Astrocyte (in vitro differentiated cells and primary cell): ENCODE measurements at regions not wholly inside any gene's neighbourhood (a gene's known extent, or its start where the extent isn't known, plus 50 kb on each side); places are given as distances from the start of the nearest gene placed in this dataset.

Experiments
- DNase-seq: peaks from one replicate; pipeline ENCODE4 v3.0.0-alpha.2; 2010; ENCODE audit warnings: low read depth
- FAIRE-seq: peaks from 2 replicates; lab custom pipeline; 2011; peaks lifted over from hg19 to GRCh38; lab: Jason Lieb, UNC
- H2AFZ ChIP-seq: 2 replicates; pipeline ENCODE4 v1.6.0; 2012; ENCODE audit warnings: low read depth, low read length, inconsistent platforms
- H3K27ac ChIP-seq: 2 replicates; pipeline ENCODE4 v1.5.1; 2011; ENCODE audit warnings: low read depth, low read length, inconsistent platforms
- H3K27me3 ChIP-seq: 2 replicates; pipeline ENCODE4 v1.6.0; 2011; ENCODE audit warnings: low read length, inconsistent platforms; ENCODE audit not compliant: insufficient read depth
- H3K36me3 ChIP-seq: 2 replicates; pipeline ENCODE4 v1.5.1; 2011; ENCODE audit warnings: low read length, inconsistent platforms; ENCODE audit not compliant: insufficient read depth
- H3K4me1 ChIP-seq: 2 replicates; pipeline ENCODE4 v1.5.1; 2011; ENCODE audit warnings: low read length, inconsistent platforms; ENCODE audit not compliant: insufficient read depth
- H3K4me2 ChIP-seq: 2 replicates; pipeline ENCODE4 v1.6.0; 2012; ENCODE audit warnings: low read length, inconsistent platforms
- H3K4me3 ChIP-seq: 2 replicates; pipeline ENCODE4 v1.5.1; 2011; ENCODE audit warnings: low read depth, mild to moderate bottlenecking, low read length, inconsistent platforms; ENCODE audit not compliant: insufficient read depth
- H3K79me2 ChIP-seq: 2 replicates; pipeline ENCODE4 v1.6.0; 2012; ENCODE audit warnings: mild to moderate bottlenecking, low read length, inconsistent platforms; ENCODE audit not compliant: insufficient read depth
- H3K9ac ChIP-seq: 2 replicates; pipeline ENCODE4 v1.6.0; 2012; ENCODE audit warnings: mild to moderate bottlenecking, low read length, inconsistent platforms
- H3K9me3 ChIP-seq: 2 replicates; pipeline ENCODE4 v1.5.1; 2012; ENCODE audit warnings: low read depth, mild to moderate bottlenecking, low read length, inconsistent platforms; ENCODE audit not compliant: insufficient read depth
- H4K20me1 ChIP-seq: 2 replicates; pipeline ENCODE4 v1.6.0; 2012; ENCODE audit warnings: low read length, inconsistent platforms; ENCODE audit not compliant: insufficient read depth
- H3K27ac Mint-ChIP-seq: one replicate; pipeline ENCODE4 v1.8.0; 2021; ENCODE audit warnings: mild to moderate bottlenecking, mixed read lengths; ENCODE audit not compliant: unreplicated experiment
- H3K27me3 Mint-ChIP-seq: one replicate; pipeline ENCODE4 v1.8.0; 2021; ENCODE audit warnings: low read depth, mixed read lengths; ENCODE audit not compliant: unreplicated experiment
- H3K36me3 Mint-ChIP-seq: one replicate; pipeline ENCODE4 v1.8.0; 2021; ENCODE audit warnings: low read depth, mixed read lengths; ENCODE audit not compliant: unreplicated experiment
- H3K4me1 Mint-ChIP-seq: one replicate; pipeline ENCODE4 v1.8.0; 2021; ENCODE audit warnings: low read depth, mixed read lengths; ENCODE audit not compliant: unreplicated experiment
- H3K4me3 Mint-ChIP-seq: one replicate; pipeline ENCODE4 v1.8.0; 2021; ENCODE audit warnings: mild to moderate bottlenecking, moderate library complexity, mixed read lengths; ENCODE audit not compliant: unreplicated experiment
- H3K9me3 Mint-ChIP-seq: one replicate; pipeline ENCODE4 v1.8.0; 2021; ENCODE audit warnings: mild to moderate bottlenecking, mixed read lengths; ENCODE audit not compliant: unreplicated experiment
- EZH2 ChIP-seq: IDR thresholded peaks from 2 replicates; pipeline ENCODE4 v1.6.1; 2012; ENCODE audit warnings: mild to moderate bottlenecking, low read length, inconsistent platforms; ENCODE audit not compliant: insufficient read depth
- TF ChIP-seq, protein P1 (sequence below): IDR thresholded peaks from 2 replicates; pipeline ENCODE4 v1.5.1; 2011; ENCODE audit warnings: low read depth, mild to moderate bottlenecking, inconsistent platforms, low read length, moderate library complexity; ENCODE audit not compliant: insufficient read depth

DNA sequence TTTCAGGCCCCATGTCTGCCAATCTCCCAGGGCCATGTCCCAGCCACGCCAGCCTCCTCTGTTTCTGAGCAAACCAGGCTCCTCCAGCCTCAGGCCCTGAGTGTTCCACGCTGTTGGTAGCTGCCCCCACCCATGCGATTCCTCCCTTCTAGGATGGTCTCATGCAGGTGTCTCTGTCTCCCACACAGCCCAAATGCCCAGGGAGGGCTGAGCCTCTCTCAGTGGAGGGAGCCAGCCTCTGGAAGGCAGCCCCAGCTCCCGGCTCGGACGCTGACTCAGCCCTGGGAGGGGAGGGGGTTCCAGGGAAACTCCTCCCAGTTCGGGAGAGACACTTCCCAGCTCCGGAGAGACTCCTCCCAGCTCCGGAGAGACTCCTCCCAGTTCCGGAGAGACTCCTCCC is 122.9 kb upstream of the AFDN start:
- Mint-ChIP-seq H3K27me3 (peaks cover 23% of the 10 kb centered on the region), H3K27ac (no peak overlapping the region), H3K36me3 (peaks cover under 1% of the 10 kb centered on the region), H3K4me3 (no peak overlapping the region), H3K4me1 (peaks cover 12% of the 10 kb centered on the region), H3K9me3 (no peaks in the 10 kb centered on the region)
- Histone ChIP-seq H3K27me3 (peaks cover 3% of the 10 kb centered on the region), H3K4me2 (no peak overlapping the region), H3K79me2 (no peaks in the 10 kb centered on the region), H3K9me3 (no peaks in the 10 kb centered on the region), H3K4me3 (no peak overlapping the region), H3K36me3 (no peaks in the 10 kb centered on the region), H3K9ac (no peak overlapping the region), H2AFZ (no peak overlapping the region), H3K27ac (no peak overlapping the region), H3K4me1 (peaks cover 14% of the 10 kb centered on the region), H4K20me1 (no peaks in the 10 kb centered on the region)
- no peak for TF ChIP-seq EZH2
- TF ChIP-seq, protein P1, sequence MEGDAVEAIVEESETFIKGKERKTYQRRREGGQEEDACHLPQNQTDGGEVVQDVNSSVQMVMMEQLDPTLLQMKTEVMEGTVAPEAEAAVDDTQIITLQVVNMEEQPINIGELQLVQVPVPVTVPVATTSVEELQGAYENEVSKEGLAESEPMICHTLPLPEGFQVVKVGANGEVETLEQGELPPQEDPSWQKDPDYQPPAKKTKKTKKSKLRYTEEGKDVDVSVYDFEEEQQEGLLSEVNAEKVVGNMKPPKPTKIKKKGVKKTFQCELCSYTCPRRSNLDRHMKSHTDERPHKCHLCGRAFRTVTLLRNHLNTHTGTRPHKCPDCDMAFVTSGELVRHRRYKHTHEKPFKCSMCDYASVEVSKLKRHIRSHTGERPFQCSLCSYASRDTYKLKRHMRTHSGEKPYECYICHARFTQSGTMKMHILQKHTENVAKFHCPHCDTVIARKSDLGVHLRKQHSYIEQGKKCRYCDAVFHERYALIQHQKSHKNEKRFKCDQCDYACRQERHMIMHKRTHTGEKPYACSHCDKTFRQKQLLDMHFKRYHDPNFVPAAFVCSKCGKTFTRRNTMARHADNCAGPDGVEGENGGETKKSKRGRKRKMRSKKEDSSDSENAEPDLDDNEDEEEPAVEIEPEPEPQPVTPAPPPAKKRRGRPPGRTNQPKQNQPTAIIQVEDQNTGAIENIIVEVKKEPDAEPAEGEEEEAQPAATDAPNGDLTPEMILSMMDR = no peak
- DNase-seq (no peak), FAIRE-seq (no peak)

DNA sequence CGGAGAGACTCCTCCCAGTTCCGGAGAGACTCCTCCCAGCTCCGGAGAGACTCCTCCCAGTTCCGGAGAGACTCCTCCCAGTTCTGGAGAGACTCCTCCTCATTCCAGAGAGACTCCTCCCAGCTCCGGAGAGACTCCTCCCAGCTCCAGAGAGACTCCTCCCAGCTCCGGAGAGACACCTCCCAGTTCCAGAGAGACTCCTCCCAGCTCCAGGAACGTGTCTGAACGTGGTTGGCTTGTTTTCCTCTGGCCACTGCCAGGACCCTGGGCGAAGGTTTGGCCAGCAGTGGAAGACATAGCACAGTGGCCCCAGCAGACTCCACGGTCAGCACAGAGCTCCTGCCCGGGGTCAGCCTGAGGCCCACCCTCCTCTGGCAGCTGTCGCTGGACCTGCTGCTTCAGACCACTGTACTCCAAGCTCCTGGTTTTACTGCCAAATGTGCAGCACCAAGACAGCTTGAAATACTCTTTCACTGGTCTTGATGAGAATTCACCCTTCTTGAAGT is 122.3 kb upstream of the AFDN start:
- Mint-ChIP-seq H3K36me3 (peaks cover 2% of the 10 kb centered on the region), H3K27ac (no peak overlapping the region), H3K4me1 (peaks cover 10% of the 10 kb centered on the region), H3K4me3 (no peak overlapping the region), H3K9me3 (no peaks in the 10 kb centered on the region), H3K27me3 (peaks cover 27% of the 10 kb centered on the region)
- Histone ChIP-seq H3K27ac (no peak overlapping the region), H3K4me3 (no peak overlapping the region), H3K36me3 (no peaks in the 10 kb centered on the region), H3K27me3 (peaks cover 3% of the 10 kb centered on the region), H3K4me2 (no peak overlapping the region), H3K79me2 (no peaks in the 10 kb centered on the region), H3K9me3 (no peaks in the 10 kb centered on the region), H3K9ac (no peak overlapping the region), H4K20me1 (no peaks in the 10 kb centered on the region), H2AFZ (no peak overlapping the region), H3K4me1 (peaks cover 9% of the 10 kb centered on the region)
- TF ChIP-seq, protein P1 = no peak
- TF ChIP-seq EZH2 = no peak
- DNase-seq = no peak
- no peak for FAIRE-seq

DNA sequence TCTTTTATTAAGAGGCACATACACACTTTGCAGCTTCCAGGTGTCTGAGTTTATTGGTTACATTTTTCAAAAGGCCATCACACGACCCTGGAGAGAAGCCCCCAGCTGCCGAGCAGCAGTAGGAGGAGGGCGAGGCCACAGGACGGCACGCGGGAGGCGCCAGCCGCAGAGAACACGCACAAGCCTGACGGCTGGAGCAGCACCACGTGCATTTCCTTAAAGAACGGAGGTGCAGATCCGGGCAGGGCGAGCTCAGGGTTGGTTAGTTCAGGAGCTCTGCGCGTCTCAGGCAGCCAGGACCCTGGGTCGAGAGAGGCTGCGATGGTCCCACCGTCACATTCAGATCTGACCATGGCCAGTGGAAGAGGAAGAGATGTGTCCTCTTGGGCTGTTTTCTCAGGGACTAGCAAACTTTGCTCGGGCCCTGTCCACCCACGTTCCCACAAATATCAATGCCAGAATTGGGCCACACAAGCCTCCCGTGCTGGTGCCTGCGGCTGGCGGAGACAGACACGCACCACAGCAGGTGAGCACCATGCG is 121.4 kb upstream of the AFDN start:
- H3K9me3 Mint-ChIP-seq = peaks cover 2% of the 10 kb centered on the region
- Histone ChIP-seq H3K9me3 (no peaks in the 10 kb centered on the region), H4K20me1 (no peaks in the 10 kb centered on the region), H2AFZ (no peak overlapping the region), H3K4me3 (no peak overlapping the region), H3K4me1 (peaks cover 2% of the 10 kb centered on the region), H3K9ac (no peak overlapping the region), H3K36me3 (no peaks in the 10 kb centered on the region), H3K27me3 (peaks cover 3% of the 10 kb centered on the region), H3K27ac (no peak overlapping the region), H3K4me2 (no peak overlapping the region), H3K79me2 (no peaks in the 10 kb centered on the region)
- TF ChIP-seq, protein P1 = no peak
- no peak for TF ChIP-seq EZH2
- no peak for DNase-seq
- peaks cover 2% of the 10 kb centered on the region for H3K36me3 Mint-ChIP-seq
- H3K4me1 Mint-ChIP-seq = peaks cover 2% of the 10 kb centered on the region
- H3K27me3 Mint-ChIP-seq = peaks cover 34% of the 10 kb centered on the region
- no peak for FAIRE-seq
- H3K4me3 Mint-ChIP-seq = no peak overlapping the region
- no peak overlapping the region for H3K27ac Mint-ChIP-seq
